Gastroesophageal sphincter (tissue), 4 donors: ENCODE measurements at regions not wholly inside any gene's neighbourhood (a gene's known extent, or its start where the extent isn't known, plus 50 kb on each side); places are given as distances from the start of the nearest gene placed in this dataset.

ENCODE experiments used
- ATAC-seq: fragments of 150-250 bp; one replicate; pipeline ENCODE4 v1.9.1; 2016; ENCODE audit warnings: mild to moderate bottlenecking, moderate library complexity
- H3K27ac ChIP-seq, 4 donors: fragments of 200-600 bp; sonication (generic) in 3 of 4; 1 replicate in 3 of 4; 2 replicates in 1 of 4; pipeline ENCODE4 v1.5.1; 2016 to 2019
- H3K27me3 ChIP-seq: fragments of 200-600 bp; sonication (generic); one replicate; pipeline ENCODE4 v1.5.1; 2019
- H3K36me3 ChIP-seq, 2 donors: fragments of 200-600 bp; sonication (generic); one replicate each; pipeline ENCODE4 v1.5.1; 2019; ENCODE audit warnings: control low read depth in 1 of 2
- H3K4me1 ChIP-seq, 3 donors: fragments of 200-600 bp; sonication (generic); 1 replicate in 2 of 3; 2 replicates in 1 of 3; pipeline ENCODE4 v1.5.1; 2016 to 2019; ENCODE audit warnings: control low read depth in 2 of 3
- H3K4me3 ChIP-seq, 2 donors: fragments of 200-600 bp; sonication (generic); one replicate each; pipeline ENCODE4 v1.5.1; 2019; ENCODE audit warnings: mild to moderate bottlenecking in 1 of 2, moderate library complexity in 1 of 2
- H3K9me3 ChIP-seq, 3 donors: fragments of 200-600 bp; sonication (generic); one replicate each; pipeline ENCODE4 v1.5.1; 2017 to 2019; ENCODE audit warnings: control low read depth in 2 of 3
- CTCF ChIP-seq, 4 experiments: fragments of 200-600 bp in 2 of 4; fragments of 450-650 bp in 2 of 4; sonication (generic) in 1 of 4; IDR thresholded peaks; one replicate each; pipeline ENCODE4 v1.5.1; 2017 to 2019; ENCODE audit warnings: antibody characterized with exemption in 4 of 4, mild to moderate bottlenecking in 2 of 4, moderate library complexity in 2 of 4
- EP300 ChIP-seq: sonication (generic); formaldehyde crosslinking; IDR thresholded peaks from one replicate; pipeline ENCODE4 v1.6.1; 2017; ENCODE audit warnings: antibody characterized with exemption, mild to moderate bottlenecking
- POLR2A ChIP-seq, 2 donors: fragments of 450-650 bp; IDR thresholded peaks; one replicate each; pipeline ENCODE4 v1.6.1; 2017; ENCODE audit warnings: antibody characterized with exemption in 2 of 2, mild to moderate bottlenecking in 2 of 2, moderate library complexity in 1 of 2
- POLR2AphosphoS5 ChIP-seq: sonication (generic); formaldehyde crosslinking; IDR thresholded peaks from one replicate; pipeline ENCODE4 v1.6.1; 2017; ENCODE audit warnings: antibody characterized with exemption
- WGBS, 2 donors: methylation state at CpG; one replicate each; pipeline ENCODE4 v1.1.5; 2018; ENCODE audit warnings: low coverage in 1 of 2; 5-methylcytosine and 5-hydroxymethylcytosine counted together

GRCh38 chr10:28833313-28833712 lies 156.0 kb downstream of the BAMBI start:
- 56 to 67% methylated on average over 4 of the region's 4 CpGs for WGBS, 2 donors
- no peak for ATAC-seq
- H3K9me3 ChIP-seq: peaks cover 0 to 4% (median 0%) of the 10 kb centered on the region in 3 donors
- H3K4me3 ChIP-seq: no peak overlapping the region
- no peak for TF ChIP-seq POLR2AphosphoS5
- no peak for TF ChIP-seq POLR2A (IDR thresholded peaks at IDR 0.05)
- TF ChIP-seq CTCF (IDR thresholded peaks at IDR 0.05): no peak
- TF ChIP-seq EP300: no peak
- no peaks in the 10 kb centered on the region for H3K4me1 ChIP-seq
- no peak overlapping the region for H3K27ac ChIP-seq
- no peaks in the 10 kb centered on the region for H3K36me3 ChIP-seq
- no peaks in the 10 kb centered on the region for H3K27me3 ChIP-seq

GRCh38 chr10:28836435-28836743 lies 159.1 kb downstream of the BAMBI start:
- Histone ChIP-seq H3K27ac (no peak overlapping the region), H3K9me3 (no peaks in the 10 kb centered on the region), H3K4me3 (no peak overlapping the region), H3K27me3 (no peaks in the 10 kb centered on the region), H3K4me1 (peaks cover 0 to 12% (median 0%) of the 10 kb centered on the region in 3 donors), H3K36me3 (no peaks in the 10 kb centered on the region)
- no peak for TF ChIP-seq CTCF (IDR thresholded peaks at IDR 0.05)
- TF ChIP-seq POLR2AphosphoS5: no peak
- TF ChIP-seq POLR2A (IDR thresholded peaks at IDR 0.05): no peak
- no peak for TF ChIP-seq EP300
- no peak for ATAC-seq

- no peak for ATAC-seq
- no peak for TF ChIP-seq EP300
- TF ChIP-seq POLR2AphosphoS5: no peak
- no peak for TF ChIP-seq POLR2A (IDR thresholded peaks at IDR 0.05)
- TF ChIP-seq CTCF (IDR thresholded peaks at IDR 0.05): no peak
- H3K4me3 ChIP-seq: no peak overlapping the region
- no peaks in the 10 kb centered on the region for H3K9me3 ChIP-seq
- H3K27ac ChIP-seq: no peak overlapping the region
- 27 to 47% methylated on average over 2 to 3 of the region's 3 CpGs for WGBS, 2 donors
- peaks cover 0 to 18% (median 0%) of the 10 kb centered on the region in 3 donors for H3K4me1 ChIP-seq
- no peaks in the 10 kb centered on the region for H3K36me3 ChIP-seq
- H3K27me3 ChIP-seq: no peaks in the 10 kb centered on the region
These were observed 160.5 kb downstream of the BAMBI start for GRCh38 chr10:28837613-28838390.

- H3K36me3 ChIP-seq: no peaks in the 10 kb centered on the region
- no peak for ATAC-seq
- peaks cover 0 to 18% (median 0%) of the 10 kb centered on the region in 3 donors for H3K4me1 ChIP-seq
- no peaks in the 10 kb centered on the region for H3K9me3 ChIP-seq
- H3K27me3 ChIP-seq: no peaks in the 10 kb centered on the region
- H3K4me3 ChIP-seq: no peak overlapping the region
- 69 to 83% methylated on average over 2 of the region's 2 CpGs for WGBS, 2 donors
- no peak overlapping the region for H3K27ac ChIP-seq
- TF ChIP-seq EP300 (no peak), CTCF (IDR thresholded peaks at IDR 0.05) (no peak), POLR2A (IDR thresholded peaks at IDR 0.05) (no peak), POLR2AphosphoS5 (no peak)
These were observed 161.6 kb downstream of the BAMBI start for GRCh38 chr10:28838908-28839307.

- Histone ChIP-seq H3K36me3 (no peaks in the 10 kb centered on the region), H3K27ac (no peak overlapping the region), H3K27me3 (no peaks in the 10 kb centered on the region), H3K4me1 (peaks cover 0 to 18% (median 0%) of the 10 kb centered on the region in 3 donors), H3K4me3 (no peak overlapping the region), H3K9me3 (peaks cover 0 to under 1% (median 0%) of the 10 kb centered on the region in 3 donors)
- TF ChIP-seq POLR2AphosphoS5 (no peak), POLR2A (IDR thresholded peaks at IDR 0.05) (no peak), EP300 (no peak), CTCF (IDR thresholded peaks at IDR 0.05) (no peak)
- no peak for ATAC-seq
- WGBS, 2 donors: 11 to 18% methylated on average over 6 of the region's 6 CpGs
These were observed 162.3 kb downstream of the BAMBI start for GRCh38 chr10:28839600-28840007.
